ENCODE measurements at regions not wholly inside any gene's neighbourhood (a gene's known extent, or its start where the extent isn't known, plus 50 kb on each side); places are given as distances from the start of the nearest gene placed in this dataset.
"Not testable (repeated sequence)": the region's sequence is repeated elsewhere in the genome, so short reads cannot be mapped to it uniquely, and the experiment has no call there.

DNA sequence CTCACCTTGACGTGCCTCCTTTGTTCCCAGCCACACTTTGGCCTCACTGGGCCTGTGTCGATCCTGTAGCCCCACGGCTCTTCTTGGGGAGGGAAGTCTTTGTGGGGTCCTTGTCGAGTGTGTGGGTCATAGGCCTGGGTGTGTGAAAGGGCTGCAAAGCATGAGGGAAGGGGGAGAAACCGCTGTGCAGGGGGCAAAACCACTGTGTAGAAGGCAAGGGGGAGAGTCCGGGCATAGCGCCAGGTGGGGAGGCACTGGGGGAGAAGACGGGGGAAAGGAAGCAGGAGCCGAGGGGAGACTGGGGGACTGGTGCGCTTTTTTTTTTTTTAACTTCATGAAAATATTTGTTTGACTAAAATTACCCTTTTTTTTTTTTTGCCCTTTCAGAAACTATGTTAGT is 65.1 kb upstream of the RASD2 start:
- DNase-seq = no peak

DNA sequence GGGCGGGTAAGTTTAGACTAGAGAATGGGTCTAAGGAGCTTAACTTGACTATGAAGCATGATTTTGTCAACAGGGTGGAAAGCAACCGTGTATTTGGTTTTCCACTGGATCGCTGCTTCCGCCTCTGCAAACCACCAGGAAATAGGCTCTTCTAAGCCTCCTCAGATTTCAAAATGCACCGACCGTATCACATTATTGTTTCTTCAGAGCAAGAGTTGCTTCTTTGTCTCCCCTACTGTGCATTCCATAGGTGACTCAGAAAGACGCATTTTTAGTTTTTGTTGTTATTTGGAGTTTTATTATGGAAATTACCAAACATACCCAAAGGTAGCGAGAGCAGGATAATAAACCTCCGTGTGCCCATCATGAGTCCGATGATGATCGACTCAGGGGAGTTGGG is 64.3 kb upstream of the RASD2 start:
- no peak for DNase-seq

DNA sequence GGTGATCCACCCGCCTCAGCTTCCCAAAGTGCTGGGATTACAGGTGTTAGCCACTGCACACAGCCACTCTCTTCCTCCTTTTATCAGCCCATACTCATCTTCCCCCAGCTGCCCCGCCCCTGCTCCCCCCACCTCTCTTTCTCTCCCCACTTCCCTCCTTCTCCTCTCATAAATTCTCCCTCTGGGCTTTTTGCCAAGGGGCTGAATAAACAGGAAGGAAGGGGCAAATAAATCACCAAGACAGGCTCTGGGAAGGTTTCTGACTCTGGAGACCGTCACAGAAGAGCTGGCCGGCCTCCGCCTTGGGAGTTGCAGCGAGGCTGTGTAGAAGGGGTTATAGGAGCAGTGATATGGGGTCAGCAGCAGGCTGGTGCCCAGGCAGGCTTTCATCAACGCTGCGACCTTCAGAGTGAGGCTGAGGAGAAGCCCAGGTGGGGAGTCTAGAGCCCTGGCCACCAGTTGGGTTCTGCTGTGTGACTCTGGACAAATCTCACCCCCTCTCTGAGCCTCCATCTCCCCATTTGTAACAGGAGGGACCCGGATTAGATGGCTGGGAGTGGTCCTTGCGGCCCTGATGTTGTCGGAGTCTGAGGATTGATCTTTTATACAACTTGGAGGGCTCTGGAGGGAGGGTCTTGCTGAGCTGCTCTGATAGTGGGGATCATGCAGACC is 62.6 kb upstream of the RASD2 start:
- peak; percentile 55 for DNase-seq

DNA sequence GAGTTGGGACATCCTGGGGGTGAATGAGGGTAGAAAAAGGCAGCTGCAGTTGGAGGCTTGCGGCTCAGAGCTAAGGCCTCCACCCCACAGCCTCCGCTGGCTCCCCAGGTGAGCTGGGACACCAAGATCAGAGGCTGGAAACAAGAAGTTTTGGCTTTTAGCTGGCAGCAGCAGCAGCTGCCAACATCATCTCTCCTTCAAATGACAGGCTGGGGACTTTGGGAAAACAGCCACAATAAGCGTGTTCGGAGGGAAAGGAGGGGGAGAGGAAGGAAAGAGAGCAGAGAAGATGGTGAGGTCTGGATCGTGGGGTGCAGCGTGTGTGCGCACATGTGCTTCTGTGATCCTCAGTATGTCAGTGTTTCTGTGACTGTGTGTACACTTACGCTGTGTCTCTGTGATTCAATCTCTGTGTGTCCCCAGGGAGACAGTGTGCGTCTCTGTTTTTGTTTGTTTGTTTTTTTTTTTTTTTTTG is 62.0 kb upstream of the RASD2 start:
- DNase-seq = no peak

DNA sequence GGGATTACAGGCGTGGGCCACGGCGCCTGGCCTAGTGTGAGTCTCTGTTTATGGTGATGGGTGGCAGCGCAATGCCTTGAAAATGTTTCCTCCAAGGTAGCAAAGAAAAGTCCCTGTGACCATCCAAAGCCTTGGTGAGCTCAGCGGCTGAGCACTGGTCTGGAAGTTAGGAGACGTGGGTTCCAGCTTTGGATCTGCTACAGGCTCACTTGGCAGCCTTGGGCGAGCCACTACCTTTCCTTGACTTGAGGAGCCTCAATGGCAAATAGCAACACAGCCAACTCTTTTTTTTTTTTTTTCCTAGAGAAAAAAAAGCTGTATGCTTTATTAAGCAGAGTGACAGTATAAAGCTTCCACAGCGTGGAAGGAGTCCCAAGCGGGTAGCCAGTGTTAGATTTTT is 61.3 kb upstream of the RASD2 start:
- DNase-seq = no peak

DNA sequence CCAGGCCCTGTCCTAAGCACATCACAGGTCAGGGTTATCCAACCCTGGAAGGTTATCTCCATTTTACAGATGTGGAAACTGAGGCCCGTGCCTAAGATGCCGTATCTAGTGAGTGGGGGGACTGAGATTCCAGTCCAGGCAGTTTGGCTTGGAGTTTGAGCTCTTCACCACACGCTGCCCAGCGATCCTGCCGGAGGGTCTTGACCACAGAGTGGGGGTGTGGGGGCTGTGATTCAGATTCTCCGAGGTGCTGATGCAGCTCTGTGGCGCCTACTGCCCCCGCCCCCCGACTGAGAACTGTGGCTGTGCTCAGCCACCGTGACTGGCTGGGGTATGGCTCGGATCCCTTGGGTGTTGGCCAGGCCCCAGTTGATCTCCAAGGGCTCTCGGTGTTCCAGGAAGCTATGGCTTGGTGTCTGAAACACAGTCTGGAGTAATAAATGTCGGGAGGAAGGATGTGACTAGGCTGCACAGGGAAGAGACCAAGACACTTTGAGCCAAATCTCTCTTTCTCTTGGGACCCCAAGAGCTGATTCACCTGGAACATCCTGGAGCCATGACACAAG is 60.6 kb upstream of the RASD2 start:
- DNase-seq = no peak

DNA sequence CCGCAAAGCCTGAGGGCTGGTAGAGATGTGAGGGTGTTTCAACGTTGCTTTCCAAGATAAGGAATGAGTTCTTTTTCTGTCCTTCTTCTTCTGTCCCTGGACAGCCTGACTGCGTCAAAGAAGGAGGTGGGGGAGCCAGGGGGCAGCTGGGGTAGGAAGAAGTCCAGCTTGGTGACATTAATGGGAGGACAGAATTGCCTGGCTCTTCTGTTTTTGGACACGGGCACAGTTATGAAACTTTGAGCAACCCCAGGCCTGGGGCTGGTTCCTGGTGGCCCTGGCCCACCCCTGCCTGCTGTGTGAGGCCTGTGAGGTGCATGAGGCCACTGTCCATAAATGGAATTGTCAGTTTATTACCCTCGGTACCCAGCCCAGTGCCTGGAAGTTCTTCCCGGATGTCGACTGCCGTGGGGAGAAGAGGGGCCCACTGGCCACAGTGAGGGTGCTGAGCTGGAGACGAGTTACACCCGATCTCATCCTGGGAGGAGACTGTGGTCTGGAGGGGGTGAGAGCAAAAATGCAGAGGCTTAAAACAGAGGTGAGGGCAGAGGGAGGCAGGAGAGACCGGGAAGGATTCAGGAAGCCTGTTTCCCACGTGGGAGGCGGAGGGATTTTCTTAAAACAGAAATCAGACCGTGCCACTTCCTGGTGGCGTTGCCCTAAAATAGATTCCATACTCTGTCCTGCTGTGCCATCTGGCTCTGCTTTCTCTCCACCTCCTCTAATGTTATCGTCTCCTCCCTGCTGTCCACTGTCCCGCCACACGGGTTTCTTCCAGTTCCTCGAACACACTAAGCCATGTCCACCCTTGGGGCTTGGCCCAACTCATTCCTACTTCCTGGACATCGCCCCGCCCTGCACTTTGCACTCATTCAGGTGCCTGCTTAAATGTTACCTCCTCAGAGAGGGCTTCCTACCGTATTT is 59.7 kb upstream of the RASD2 start:
- DNase-seq = no peak

DNA sequence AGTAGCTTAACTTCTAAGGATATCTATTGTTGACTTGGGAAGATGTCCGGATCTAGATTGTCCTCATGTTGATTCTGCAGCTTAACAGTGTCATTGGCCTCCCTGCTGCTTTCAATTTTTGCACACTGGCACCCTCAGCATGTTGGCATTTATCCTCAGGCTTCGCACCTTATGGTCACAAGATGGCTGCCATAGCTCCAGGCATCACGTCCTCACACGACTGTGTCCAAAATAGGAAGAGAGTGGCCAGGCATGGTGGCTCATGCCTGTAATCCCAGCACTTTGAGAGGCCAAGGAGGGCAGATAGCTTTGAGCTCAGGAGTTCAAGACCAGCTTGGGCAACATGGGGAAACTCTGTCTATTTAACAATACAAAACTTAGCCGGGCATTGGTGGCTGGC is 58.3 kb upstream of the RASD2 start:
- DNase-seq = no peak

DNA sequence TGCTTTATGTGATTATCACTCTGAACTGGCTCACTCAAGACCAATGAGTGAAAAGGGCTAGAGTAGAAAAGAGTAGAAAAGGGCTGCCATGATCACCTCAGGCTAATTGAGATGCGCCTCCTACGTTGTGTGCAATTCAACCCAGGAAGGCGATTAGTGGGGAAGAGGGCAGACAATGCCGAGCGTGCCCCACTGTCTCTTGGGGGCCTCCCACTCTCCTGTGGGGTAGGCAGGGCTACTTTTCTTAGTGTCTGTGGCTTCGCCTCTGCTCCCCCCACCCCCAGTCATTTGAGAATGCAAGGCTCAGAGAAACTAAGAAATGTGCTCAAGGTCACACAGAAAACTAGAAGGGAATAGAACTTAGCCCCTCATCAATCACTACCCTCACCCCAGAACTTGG is 57.7 kb upstream of the RASD2 start:
- DNase-seq = no peak

DNA sequence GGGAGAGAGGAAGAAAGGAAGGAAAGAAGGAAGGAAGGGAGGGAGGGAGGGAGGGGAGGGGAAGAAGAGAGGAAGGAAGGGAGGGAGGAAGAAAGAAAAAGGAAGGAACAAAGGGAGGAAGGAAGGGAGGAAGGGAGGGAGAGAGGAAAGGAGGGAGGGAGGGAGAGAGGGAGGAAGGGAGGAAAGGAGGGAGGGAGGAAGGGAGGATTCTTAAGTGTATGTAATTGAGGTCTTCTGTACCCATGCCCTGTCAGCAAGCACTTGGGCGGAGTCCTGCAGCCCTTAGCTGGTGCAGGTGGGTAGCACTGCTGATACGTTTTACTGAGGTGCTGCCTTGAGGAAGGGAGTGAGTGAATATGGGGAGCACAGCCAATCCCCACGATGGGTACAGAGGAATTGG is 56.9 kb upstream of the RASD2 start:
- DNase-seq = no peak

DNA sequence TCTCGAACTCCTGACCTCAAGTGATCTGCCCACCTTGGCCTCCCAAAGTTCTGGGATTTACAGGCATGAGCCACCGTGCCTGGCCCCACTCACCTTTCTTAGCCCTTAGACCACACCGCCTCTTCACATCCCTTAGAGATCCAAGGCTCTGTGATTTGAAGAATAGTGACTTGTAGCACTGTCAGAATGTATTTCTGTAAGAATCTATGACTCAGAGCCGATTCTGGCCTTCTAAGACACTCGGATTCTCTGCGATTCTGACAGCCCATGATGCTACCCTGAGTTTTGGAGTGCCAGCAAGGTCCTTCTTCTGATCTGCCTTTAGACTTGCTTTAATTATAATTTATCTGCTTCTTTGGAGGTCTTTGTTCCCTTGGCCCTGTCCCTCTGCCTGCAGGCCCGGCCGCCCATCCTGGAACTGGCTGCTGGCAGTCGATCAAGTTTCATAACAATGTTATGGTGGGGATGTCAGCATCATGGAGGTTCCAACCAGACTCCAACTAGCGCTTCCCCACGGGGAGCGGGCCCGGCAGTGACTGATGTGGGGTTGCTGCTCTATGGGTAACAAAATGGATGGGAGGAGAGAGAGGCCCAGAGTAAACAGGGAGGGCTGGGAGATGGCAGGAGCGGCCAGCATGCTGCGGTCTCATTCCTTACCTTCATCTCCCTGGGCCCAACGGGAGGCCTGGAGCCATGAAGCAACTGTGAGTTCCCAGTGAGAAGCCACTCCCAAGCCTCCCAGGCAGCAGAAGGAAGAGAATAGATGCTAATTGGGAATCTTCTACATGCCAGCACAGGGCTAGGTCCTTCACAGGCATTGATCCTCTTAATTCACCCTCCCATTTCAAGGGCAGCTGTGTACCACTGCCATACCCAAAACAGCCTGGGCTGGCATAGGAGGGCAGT is 55.7 kb upstream of the RASD2 start:
- no peak for DNase-seq

DNA sequence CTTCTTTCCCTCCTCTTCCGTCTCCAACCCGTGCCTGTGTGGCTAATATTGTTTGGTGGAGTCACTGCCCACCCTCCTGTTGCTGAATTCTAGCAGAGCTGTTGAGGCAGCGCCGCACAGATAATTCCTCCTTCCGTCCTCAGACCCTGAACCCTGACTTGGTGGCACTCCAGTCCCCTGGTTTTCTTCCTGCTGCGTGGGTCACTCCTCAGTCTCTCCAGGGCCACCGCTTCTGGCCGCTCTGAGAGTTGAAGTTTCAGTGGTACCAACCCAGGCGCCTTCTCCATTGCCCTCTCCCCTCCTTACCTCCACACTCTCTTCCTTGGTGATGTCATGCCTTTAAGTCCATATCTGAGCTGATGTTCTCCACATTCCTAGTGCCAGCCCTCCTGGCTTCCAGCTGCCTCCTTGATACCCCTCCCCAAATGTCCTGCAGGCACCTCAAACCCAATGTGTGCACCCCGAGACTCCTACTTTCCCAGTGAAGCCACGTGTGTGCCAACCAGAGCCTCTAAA is 54.5 kb upstream of the RASD2 start:
- DNase-seq = no peak

DNA sequence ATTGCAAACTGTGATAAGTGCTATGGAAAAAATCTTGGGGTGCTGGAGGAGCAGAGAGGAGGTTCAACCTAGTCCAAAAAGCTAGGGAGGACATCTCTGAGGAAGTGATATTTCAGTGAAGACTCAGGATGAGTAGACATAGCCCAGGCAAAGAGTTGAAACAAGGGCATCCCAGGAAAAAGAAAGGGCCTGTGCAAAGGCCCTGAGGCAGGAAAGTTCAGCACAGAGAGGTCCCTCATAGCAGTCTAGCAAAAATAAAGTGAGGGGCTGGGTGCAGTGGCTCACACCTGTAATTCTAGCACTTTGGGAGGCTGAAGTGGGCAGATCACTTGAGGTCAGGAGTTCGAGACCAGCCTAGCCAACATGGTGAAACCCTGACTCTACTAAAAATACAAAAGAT is 53.0 kb upstream of the RASD2 start:
- DNase-seq = not testable (repeated sequence)

DNA sequence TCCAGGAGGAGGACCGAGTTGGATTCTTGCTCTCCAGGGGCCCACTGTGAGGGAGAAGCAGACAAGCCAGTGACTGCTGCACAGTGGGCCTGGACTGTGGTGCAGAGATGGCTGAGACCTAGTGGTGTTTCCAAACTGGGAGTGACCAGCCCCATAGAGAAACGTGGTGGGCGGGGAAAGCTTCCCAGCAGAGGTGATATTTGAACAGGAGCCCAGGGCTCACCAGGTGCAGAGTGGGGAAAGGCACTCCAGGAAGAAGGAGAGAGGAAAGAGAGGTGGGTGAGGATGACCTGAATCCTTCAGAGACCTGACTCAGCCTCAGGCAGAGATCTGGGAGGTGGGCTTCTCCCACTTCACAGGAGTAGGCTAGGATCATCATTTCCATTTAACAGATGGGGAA is 52.1 kb upstream of the RASD2 start:
- DNase-seq = no peak

DNA sequence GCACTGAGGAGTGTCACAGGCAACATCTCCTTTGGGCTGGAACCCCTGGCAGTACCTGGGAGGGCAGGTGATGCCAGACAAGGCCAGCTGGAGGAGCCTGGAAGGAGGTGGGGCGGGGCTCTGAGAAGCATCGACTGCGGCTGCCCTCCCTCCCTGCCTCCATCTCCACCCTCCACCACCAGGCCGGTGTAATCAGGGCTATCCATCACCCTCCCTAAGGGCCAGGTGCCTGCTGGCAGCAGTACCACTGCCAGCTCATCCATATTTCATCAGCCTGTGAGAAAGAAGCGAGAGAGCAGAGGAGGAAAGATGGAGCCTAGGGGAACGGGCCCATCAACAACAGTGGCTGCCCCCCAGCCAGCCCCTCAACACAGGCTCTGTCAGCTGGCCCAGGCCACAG is 51.4 kb upstream of the RASD2 start:
- no peak for DNase-seq

Measured in femur (tissue), 1 donor.